RWPE1 (cell line): ENCODE measurements at regions not wholly inside any gene's neighbourhood (a gene's known extent, or its start where the extent isn't known, plus 50 kb on each side); places are given as distances from the start of the nearest gene placed in this dataset.
"Not testable (repeated sequence)": the region's sequence is repeated elsewhere in the genome, so short reads cannot be mapped to it uniquely, and the experiment has no call there.

ENCODE experiments used
- CTCF ChIA-PET: fragments of 350-600 bp; sonication (Branson Sonifier 250); formaldehyde crosslinking; extraction: SDS; loops from one replicate; lab custom pipeline; 2021; lab: Yijun Ruan, JAX
- POLR2A ChIA-PET: fragments of 400-600 bp; formaldehyde crosslinking; extraction: SDS; loops from one replicate; lab custom pipeline; 2020; ENCODE audit warnings: antibody characterized with exemption; ENCODE audit not compliant: low non-redundant PET; lab: Yijun Ruan, JAX
- DNase-seq: peaks from one replicate; pipeline ENCODE4 v3.0.0; 2012; ENCODE audit warnings: low spot score
- H3K27ac ChIP-seq: fragments of 450-650 bp; 2 replicates; pipeline ENCODE4 v1.5.1; 2017
- TF ChIP-seq, protein P1 (sequence below): fragments of 450-650 bp; conservative IDR thresholded peaks from 2 replicates; pipeline ENCODE4 v1.5.1; 2017; ENCODE audit warnings: low read depth, mild to moderate bottlenecking

DNA sequence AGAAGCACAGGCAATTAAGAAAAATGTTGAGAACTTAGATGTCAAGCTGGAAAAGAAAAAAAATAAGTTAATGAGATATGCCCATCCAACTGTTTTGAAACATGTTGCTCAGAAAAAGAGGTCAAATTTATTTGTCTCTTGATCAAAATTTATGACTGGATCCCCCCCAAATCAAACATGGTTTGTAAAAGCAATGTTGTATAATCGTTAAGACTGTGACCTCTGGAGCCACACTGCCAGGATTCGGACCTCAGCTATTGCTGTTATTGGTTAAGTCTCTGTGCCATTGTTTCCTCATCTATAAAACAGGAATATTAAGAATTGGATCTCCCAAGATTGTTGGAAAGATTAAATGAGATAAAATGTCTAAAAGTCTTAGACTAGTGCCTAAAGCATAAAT lies 51.9 kb upstream of the LRRK2 start:
- no peak overlapping the region for H3K27ac ChIP-seq
- CTCF ChIA-PET, result no interaction called here
- TF ChIP-seq, protein P1, sequence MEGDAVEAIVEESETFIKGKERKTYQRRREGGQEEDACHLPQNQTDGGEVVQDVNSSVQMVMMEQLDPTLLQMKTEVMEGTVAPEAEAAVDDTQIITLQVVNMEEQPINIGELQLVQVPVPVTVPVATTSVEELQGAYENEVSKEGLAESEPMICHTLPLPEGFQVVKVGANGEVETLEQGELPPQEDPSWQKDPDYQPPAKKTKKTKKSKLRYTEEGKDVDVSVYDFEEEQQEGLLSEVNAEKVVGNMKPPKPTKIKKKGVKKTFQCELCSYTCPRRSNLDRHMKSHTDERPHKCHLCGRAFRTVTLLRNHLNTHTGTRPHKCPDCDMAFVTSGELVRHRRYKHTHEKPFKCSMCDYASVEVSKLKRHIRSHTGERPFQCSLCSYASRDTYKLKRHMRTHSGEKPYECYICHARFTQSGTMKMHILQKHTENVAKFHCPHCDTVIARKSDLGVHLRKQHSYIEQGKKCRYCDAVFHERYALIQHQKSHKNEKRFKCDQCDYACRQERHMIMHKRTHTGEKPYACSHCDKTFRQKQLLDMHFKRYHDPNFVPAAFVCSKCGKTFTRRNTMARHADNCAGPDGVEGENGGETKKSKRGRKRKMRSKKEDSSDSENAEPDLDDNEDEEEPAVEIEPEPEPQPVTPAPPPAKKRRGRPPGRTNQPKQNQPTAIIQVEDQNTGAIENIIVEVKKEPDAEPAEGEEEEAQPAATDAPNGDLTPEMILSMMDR, result no peak
- no peak for DNase-seq
- POLR2A ChIA-PET, result no interaction called here

DNA sequence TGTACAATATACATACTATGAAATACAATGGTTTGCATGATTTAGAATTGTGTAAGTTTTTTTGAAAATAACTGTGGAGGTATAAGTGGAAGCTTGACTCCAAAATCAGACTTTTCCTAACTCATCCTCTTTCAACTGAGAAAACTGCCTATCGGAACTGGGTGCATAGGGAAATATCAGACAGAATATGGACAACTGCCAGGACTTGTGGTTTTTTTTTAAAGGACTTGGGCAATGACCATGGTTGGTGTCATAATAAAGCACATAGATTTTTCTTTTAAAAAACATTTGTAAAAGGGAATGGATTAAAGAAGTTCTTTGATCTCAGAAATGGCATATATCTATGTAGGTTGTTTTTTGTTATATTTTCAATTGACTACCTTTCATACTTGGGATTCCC lies 53.3 kb upstream of the LRRK2 start:
- ChIA-PET CTCF (no interaction called here), POLR2A (no interaction called here)
- TF ChIP-seq, protein P1, result no peak
- no peak for DNase-seq
- H3K27ac ChIP-seq, result no peak overlapping the region

DNA sequence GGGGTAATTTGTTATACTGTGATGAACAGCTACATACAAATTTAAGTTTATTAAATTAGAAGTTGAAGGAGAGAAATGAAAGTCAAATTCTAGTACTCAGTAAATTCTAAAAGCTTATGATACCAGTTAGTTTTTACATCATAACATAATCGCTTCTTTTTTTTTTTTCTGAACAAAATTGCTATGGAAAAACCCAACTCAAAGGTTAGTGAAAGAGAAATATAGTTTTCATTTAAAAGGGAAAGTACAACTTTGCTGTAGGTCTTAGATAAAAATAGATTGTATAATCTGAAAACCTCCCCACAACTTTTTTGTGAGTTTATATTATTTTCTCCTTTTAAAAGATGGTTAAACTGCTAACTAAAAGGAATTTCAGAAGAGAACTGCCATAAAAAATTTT lies 53.7 kb upstream of the LRRK2 start:
- TF ChIP-seq, protein P1, result no peak
- DNase-seq, result no peak
- ChIA-PET CTCF (interaction anchor here (0.7 kb wide), 1 partner anchor 180 kb away, joined by 5 read pairs; no protein-coding TSS in a partner anchor), POLR2A (no interaction called here)
- H3K27ac ChIP-seq, result no peak overlapping the region

GRCh38 chr12:40170593-40170992 lies 54.2 kb upstream of the LRRK2 start:
- CTCF ChIA-PET, result interaction anchor here (0.7 kb wide), 1 partner anchor 179 kb away, joined by 5 read pairs; no protein-coding TSS in a partner anchor
- DNase-seq, result no peak
- TF ChIP-seq, protein P1, result no peak
- POLR2A ChIA-PET, result no interaction called here
- no peak overlapping the region for H3K27ac ChIP-seq

DNA sequence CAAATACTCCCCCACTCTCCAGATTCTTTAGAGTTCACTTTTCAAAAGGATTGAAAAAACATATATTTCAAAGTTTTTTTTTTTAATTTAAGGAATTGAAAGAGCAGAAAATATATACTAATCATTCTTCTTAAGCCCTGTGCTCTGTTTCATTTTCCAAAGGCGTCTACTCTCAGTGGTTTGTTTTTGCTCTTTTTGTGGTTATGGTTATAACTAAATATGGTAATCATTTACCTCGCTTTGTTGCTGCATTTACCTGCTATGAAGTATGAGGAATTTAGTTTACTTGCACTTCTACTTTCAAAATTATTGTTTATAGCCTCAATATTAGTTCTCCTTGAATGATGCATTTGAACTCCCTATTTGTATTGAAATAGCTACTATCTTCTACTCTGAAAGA lies 55.9 kb upstream of the LRRK2 start:
- no peak overlapping the region for H3K27ac ChIP-seq
- CTCF ChIA-PET, result no interaction called here
- DNase-seq, result no peak
- POLR2A ChIA-PET, result no interaction called here
- TF ChIP-seq, protein P1, result no peak

DNA sequence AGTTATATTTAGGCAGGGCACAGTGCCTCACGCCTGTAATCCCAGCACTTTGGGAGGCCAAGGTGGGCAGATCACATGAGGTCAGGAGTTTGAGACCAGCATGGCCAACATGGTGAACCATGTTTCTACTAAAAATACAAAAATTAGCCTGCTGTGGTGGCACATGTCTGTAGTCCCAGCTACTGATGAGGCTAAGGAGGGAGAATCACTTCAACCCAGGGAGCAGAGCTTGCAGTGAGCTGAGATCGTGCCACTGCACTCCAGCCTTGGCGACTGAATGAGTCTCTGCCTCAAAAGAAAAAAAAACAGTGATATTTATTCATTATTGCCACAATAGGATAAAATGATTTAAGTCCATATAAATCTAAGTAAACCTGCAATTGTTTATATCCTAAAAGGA lies 56.4 kb upstream of the LRRK2 start:
- CTCF ChIA-PET, POLR2A ChIA-PET, H3K27ac ChIP-seq, DNase-seq: not testable (repeated sequence)

GRCh38 chr12:40168001-40168400 lies 56.8 kb upstream of the LRRK2 start:
- no peak overlapping the region for H3K27ac ChIP-seq
- ChIA-PET POLR2A (no interaction called here), CTCF (no interaction called here)
- TF ChIP-seq, protein P1, result no peak
- DNase-seq, result no peak
